ENCODE measurements at regions not wholly inside any gene's neighbourhood (a gene's known extent, or its start where the extent isn't known, plus 50 kb on each side); places are given as distances from the start of the nearest gene placed in this dataset.

GRCh38 chr5:53817183-53817582 is 256.7 kb downstream of the NDUFS4 start:
- TF ChIP-seq FOXP2 (optimal IDR thresholded peaks at IDR 0.05; ENCODE audit: control extremely low read depth, extremely low read length, insufficient read depth) = no peak
- Histone ChIP-seq H3K36me3 (ENCODE audit: insufficient read depth, low read length) (no peaks in the 10 kb centered on the region), H3K9ac (ENCODE audit: insufficient read length) (no peak overlapping the region), H3K27ac (no peak overlapping the region), H3K4me3 (no peak overlapping the region), H3K9me3 (ENCODE audit: low read depth, low read length) (no peaks in the 10 kb centered on the region)
- no peak for DNase-seq (ENCODE audit: low read depth, low spot score)

DNA sequence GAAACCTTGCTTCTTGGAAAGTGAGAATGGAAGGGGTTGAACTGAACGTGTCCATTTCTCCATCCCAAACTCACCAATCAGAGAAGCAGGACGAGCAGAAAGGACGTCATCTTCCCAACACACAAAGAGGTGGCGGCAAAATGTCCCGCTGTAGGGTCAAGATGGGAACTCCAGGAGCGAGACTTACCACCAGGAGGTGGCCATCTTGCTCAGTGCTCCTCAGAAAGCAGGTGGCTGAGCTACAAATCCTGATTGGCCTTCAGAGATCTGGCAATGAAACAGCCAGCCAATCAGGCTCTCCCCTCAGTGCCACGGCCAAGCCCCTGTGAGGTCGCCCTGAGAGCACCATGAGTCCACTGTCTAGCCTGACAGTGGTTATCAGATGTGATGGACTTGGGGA is 259.0 kb downstream of the NDUFS4 start:
- H3K36me3 ChIP-seq (ENCODE audit: insufficient read depth, low read length) = no peaks in the 10 kb centered on the region
- no peaks in the 10 kb centered on the region for H3K9me3 ChIP-seq (ENCODE audit: low read depth, low read length)
- no peak overlapping the region for H3K4me3 ChIP-seq
- no peak overlapping the region for H3K27ac ChIP-seq
- DNase-seq (ENCODE audit: low read depth, low spot score) = no peak
- no peak for TF ChIP-seq POLR2AphosphoS5 (IDR thresholded peaks at IDR 0.05; ENCODE audit: borderline replicate concordance, low read depth, low read length)
- TF ChIP-seq EZH2 (IDR thresholded peaks at IDR 0.05) = no peak
- TF ChIP-seq FOXP2 (optimal IDR thresholded peaks at IDR 0.05; ENCODE audit: control extremely low read depth, extremely low read length, insufficient read depth) = no peak
- no peak overlapping the region for H3K9ac ChIP-seq (ENCODE audit: insufficient read length)

- Histone ChIP-seq H3K4me3 (no peak overlapping the region), H3K36me3 (ENCODE audit: insufficient read depth, low read length) (no peaks in the 10 kb centered on the region), H3K9ac (ENCODE audit: insufficient read length) (no peak overlapping the region), H3K27ac (no peak overlapping the region), H3K9me3 (ENCODE audit: low read depth, low read length) (no peaks in the 10 kb centered on the region)
- DNase-seq (ENCODE audit: low read depth, low spot score) = no peak
- no peak for TF ChIP-seq EZH2 (IDR thresholded peaks at IDR 0.05)
- TF ChIP-seq FOXP2 (optimal IDR thresholded peaks at IDR 0.05; ENCODE audit: control extremely low read depth, extremely low read length, insufficient read depth) = no peak
- TF ChIP-seq POLR2AphosphoS5 (IDR thresholded peaks at IDR 0.05; ENCODE audit: borderline replicate concordance, low read depth, low read length) = no peak
Measured at GRCh38 chr5:53820119-53820801, 259.8 kb downstream of the NDUFS4 start.

GRCh38 chr5:53820802-53821171 is 260.3 kb downstream of the NDUFS4 start:
- DNase-seq (ENCODE audit: low read depth, low spot score) = no peak

DNA sequence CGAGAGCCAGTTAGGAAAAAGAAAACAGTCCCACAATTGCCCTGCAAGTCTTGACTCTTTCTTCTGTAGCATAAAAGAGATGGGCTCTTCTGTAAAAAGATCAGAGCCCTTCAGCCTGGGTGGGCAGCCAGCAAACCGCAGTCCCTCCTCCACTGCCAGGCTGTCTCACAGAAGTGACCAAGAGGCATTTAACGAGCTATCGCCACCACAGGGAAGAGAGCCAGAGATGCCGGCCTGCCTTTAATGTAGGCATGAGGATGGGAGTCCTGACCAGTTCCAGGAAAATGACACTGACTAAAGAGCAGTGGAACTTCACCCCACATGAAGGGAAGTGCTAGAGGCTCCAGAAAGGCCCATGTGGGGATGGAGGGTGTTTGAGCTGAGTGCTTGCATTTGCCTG is 264.6 kb downstream of the NDUFS4 start:
- no peak for DNase-seq (ENCODE audit: low read depth, low spot score)
- Histone ChIP-seq H3K36me3 (ENCODE audit: insufficient read depth, low read length) (no peaks in the 10 kb centered on the region), H3K27ac (no peak overlapping the region), H3K4me3 (no peak overlapping the region), H3K9ac (ENCODE audit: insufficient read length) (no peak overlapping the region), H3K9me3 (ENCODE audit: low read depth, low read length) (no peaks in the 10 kb centered on the region)
- no peak for TF ChIP-seq FOXP2 (optimal IDR thresholded peaks at IDR 0.05; ENCODE audit: control extremely low read depth, extremely low read length, insufficient read depth)
- no peak for TF ChIP-seq EZH2 (IDR thresholded peaks at IDR 0.05)
- no peak for TF ChIP-seq POLR2AphosphoS5 (IDR thresholded peaks at IDR 0.05; ENCODE audit: borderline replicate concordance, low read depth, low read length)

More at GRCh38 chr5:53820802-53821171, 260.3 kb downstream of the NDUFS4 start:
- Histone ChIP-seq H3K9ac (ENCODE audit: insufficient read length) (no peak overlapping the region), H3K27ac (no peak overlapping the region), H3K4me3 (no peak overlapping the region), H3K9me3 (ENCODE audit: low read depth, low read length) (no peaks in the 10 kb centered on the region), H3K36me3 (ENCODE audit: insufficient read depth, low read length) (no peaks in the 10 kb centered on the region)
- TF ChIP-seq EZH2 (IDR thresholded peaks at IDR 0.05) (no peak), POLR2AphosphoS5 (IDR thresholded peaks at IDR 0.05; ENCODE audit: borderline replicate concordance, low read depth, low read length) (no peak), FOXP2 (optimal IDR thresholded peaks at IDR 0.05; ENCODE audit: control extremely low read depth, extremely low read length, insufficient read depth) (no peak)

DNA sequence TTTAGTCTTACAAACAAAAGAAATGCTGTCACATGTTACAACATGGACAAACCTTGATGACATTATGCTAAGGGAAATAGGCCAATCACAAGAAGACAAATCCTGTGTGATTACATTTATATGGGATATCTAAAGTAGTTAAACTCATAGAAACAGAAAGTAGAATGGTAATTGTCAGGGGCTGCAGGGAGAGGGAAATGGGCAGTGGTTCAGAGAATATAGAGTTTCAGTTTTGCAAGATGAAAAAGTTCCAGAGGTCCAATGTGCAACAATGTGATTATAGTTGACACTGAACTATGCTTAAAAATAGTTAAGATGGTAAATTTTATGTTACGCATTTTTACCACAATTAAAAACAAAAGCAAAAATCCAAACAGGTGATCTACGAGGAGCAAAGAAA is 265.5 kb downstream of the NDUFS4 start:
- Histone ChIP-seq H3K27ac (no peak overlapping the region), H3K9ac (ENCODE audit: insufficient read length) (no peak overlapping the region), H3K36me3 (ENCODE audit: insufficient read depth, low read length) (no peaks in the 10 kb centered on the region), H3K4me3 (no peak overlapping the region), H3K9me3 (ENCODE audit: low read depth, low read length) (no peaks in the 10 kb centered on the region)
- DNase-seq (ENCODE audit: low read depth, low spot score) = no peak
- TF ChIP-seq EZH2 (IDR thresholded peaks at IDR 0.05) (no peak), FOXP2 (optimal IDR thresholded peaks at IDR 0.05; ENCODE audit: control extremely low read depth, extremely low read length, insufficient read depth) (no peak), POLR2AphosphoS5 (IDR thresholded peaks at IDR 0.05; ENCODE audit: borderline replicate concordance, low read depth, low read length) (no peak)

DNA sequence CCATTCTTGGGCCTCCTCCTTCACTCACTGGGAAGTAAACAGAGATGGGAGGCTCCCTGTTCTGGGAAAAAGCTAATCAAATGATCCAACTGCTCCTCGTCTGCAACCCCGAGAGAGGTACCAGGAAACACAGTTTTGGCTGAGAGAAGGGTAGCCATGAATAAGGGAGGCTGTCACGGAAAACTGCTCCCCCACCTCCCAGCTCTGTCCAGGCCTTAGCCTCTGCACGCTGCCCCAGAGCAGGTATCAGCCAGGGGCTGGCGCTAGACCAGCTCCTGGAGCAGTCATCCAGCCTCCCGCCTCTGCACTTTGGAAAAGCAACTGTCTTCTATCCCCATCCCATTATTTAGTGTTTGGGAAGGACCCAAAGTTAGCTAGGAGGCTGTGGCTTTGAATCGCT is 266.1 kb downstream of the NDUFS4 start:
- DNase-seq (ENCODE audit: low read depth, low spot score) = no peak
- Histone ChIP-seq H3K4me3 (no peak overlapping the region), H3K36me3 (ENCODE audit: insufficient read depth, low read length) (no peaks in the 10 kb centered on the region), H3K9me3 (ENCODE audit: low read depth, low read length) (no peaks in the 10 kb centered on the region), H3K9ac (ENCODE audit: insufficient read length) (no peak overlapping the region), H3K27ac (no peak overlapping the region)
- TF ChIP-seq POLR2AphosphoS5 (IDR thresholded peaks at IDR 0.05; ENCODE audit: borderline replicate concordance, low read depth, low read length) (no peak), EZH2 (IDR thresholded peaks at IDR 0.05) (no peak), FOXP2 (optimal IDR thresholded peaks at IDR 0.05; ENCODE audit: control extremely low read depth, extremely low read length, insufficient read depth) (no peak)

- DNase-seq (ENCODE audit: low read depth, low spot score) = no peak
- H3K27ac ChIP-seq = no peak overlapping the region
- H3K4me3 ChIP-seq = no peak overlapping the region
- TF ChIP-seq EZH2 (IDR thresholded peaks at IDR 0.05) = no peak
- no peak for TF ChIP-seq FOXP2 (optimal IDR thresholded peaks at IDR 0.05; ENCODE audit: control extremely low read depth, extremely low read length, insufficient read depth)
- TF ChIP-seq POLR2AphosphoS5 (IDR thresholded peaks at IDR 0.05; ENCODE audit: borderline replicate concordance, low read depth, low read length) = no peak
- H3K36me3 ChIP-seq (ENCODE audit: insufficient read depth, low read length) = no peaks in the 10 kb centered on the region
- no peak overlapping the region for H3K9ac ChIP-seq (ENCODE audit: insufficient read length)
- no peaks in the 10 kb centered on the region for H3K9me3 ChIP-seq (ENCODE audit: low read depth, low read length)
Measured at GRCh38 chr5:53827211-53827651, 266.8 kb downstream of the NDUFS4 start.

DNA sequence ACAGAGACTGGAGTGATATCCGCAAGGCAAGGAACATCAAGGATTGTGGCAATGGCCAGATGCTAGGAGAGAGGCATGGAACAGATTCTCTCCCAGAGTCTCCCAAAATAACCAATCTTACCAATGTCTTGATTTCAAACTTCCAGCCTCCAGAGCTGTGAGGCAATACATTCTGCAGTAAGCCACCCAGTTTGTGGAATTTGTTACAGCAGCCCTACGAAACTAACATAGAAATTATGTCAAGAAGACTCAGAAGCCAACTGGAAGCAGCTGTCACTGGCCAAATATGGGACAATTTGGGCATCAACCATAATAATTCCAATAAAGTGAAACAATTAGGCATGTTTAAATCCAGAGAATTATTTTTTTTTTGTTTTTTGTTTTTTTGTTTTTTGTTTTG is 271.1 kb downstream of the NDUFS4 start:
- no peak overlapping the region for H3K9ac ChIP-seq (ENCODE audit: insufficient read length)
- DNase-seq (ENCODE audit: low read depth, low spot score) = no peak
- H3K36me3 ChIP-seq (ENCODE audit: insufficient read depth, low read length) = no peaks in the 10 kb centered on the region
- no peaks in the 10 kb centered on the region for H3K9me3 ChIP-seq (ENCODE audit: low read depth, low read length)
- no peak overlapping the region for H3K27ac ChIP-seq
- TF ChIP-seq EZH2 (IDR thresholded peaks at IDR 0.05) (no peak), POLR2AphosphoS5 (IDR thresholded peaks at IDR 0.05; ENCODE audit: borderline replicate concordance, low read depth, low read length) (no peak), FOXP2 (optimal IDR thresholded peaks at IDR 0.05; ENCODE audit: control extremely low read depth, extremely low read length, insufficient read depth) (no peak)
- H3K4me3 ChIP-seq = no peak overlapping the region

Data from SK-N-MC (cell line).